HPDE6-E6E7 (cell line): ENCODE measurements at regions not wholly inside any gene's neighbourhood (a gene's known extent, or its start where the extent isn't known, plus 50 kb on each side); places are given as distances from the start of the nearest gene placed in this dataset.
"Not testable (repeated sequence)": the region's sequence is repeated elsewhere in the genome, so short reads cannot be mapped to it uniquely, and the experiment has no call there.

Experiments
- DNase-seq: peaks from one replicate; pipeline ENCODE4 v3.0.0; 2011; ENCODE audit warnings: missing footprints; ENCODE audit errors: extremely low spot score

DNA sequence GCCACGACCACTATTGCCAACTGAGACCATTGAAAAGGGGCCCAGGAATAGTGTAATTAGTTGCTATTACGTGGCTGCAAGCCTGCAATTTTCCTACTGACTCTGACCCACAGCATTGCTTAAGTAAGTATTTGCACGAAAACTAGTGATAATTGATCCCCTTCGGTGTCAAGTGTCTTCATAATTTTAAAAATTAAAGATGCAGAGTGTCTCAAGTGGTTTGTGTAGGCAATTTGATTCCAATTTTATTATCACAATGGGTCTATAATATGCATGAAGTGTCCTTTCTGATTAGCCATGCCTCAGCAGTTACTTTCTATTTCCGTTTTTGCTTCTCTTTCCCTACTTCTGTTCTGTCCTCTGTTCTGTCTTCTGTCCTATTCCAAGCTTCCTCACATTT, 259.2 kb downstream of the C3orf38 start:
- no peak for DNase-seq

GRCh38 chr3:88410259-88410658, 260.5 kb downstream of the C3orf38 start:
- no peak for DNase-seq

DNA sequence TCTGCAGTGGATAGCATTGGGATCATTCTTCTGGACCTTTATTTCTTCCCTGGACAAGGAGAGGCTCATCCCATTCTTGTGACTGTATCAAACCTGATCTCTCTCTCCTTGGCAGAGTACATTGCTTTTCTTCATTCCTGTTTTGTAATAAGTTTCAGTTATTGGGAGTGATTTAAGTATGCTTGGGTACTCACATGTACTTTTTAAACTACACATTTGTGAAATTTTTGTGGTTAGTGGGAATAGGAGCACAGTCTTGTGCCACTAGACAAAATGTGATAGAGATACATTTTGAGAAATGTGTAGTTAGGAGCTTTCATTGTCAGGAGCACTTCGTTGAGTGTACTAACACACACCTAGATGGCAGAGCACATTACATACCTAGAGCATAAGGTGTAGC, 262.6 kb downstream of the C3orf38 start:
- no peak for DNase-seq

GRCh38 chr3:88416436-88416835, 266.7 kb downstream of the C3orf38 start:
- no peak for DNase-seq

- DNase-seq, result no peak
These were observed 268.5 kb downstream of the C3orf38 start for GRCh38 chr3:88418219-88418618.

DNA sequence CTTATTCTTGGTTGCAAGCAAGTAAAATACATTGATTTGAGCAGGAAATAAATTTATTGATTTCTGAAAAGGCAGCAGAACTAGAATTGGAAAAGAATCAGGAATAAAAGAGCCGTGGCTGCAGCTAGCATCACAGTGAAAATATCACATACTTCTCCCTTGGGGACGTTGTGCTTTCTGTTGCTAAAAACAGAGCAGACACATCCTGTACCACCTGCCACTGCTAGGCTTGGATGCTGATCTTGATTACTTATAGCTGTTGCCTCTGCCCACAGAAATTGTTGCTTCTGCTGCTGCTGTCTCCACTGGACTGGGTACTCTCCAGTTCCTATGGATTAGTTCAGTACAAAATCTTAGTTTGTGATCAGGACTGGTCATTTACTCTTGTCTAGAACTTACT, 283.8 kb downstream of the C3orf38 start:
- no peak for DNase-seq

- no peak for DNase-seq
These were observed 284.2 kb downstream of the C3orf38 start for GRCh38 chr3:88434001-88434400.

DNA sequence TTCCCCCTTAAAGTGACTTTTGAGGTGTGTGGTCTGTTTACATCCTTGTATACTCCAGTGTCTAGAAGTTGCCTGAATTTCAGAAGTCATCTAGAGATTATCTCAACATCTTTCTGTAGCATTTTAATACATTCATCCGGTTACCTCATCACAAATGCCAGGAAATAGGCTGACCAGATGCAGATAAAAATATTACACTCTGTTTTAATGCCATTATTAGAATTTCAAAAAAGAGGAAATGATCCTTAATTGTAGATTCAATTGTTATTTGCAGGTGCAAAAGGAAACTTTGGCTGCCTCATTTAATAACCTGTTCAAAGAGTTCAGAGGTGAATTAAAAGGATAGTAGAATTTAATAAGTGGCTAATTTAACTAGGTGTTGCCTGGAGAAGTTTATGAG, 290.9 kb downstream of the C3orf38 start:
- no peak for DNase-seq

GRCh38 chr3:88443066-88443465, 293.3 kb downstream of the C3orf38 start:
- no peak for DNase-seq

- DNase-seq, result no peak
These were observed 294.5 kb downstream of the C3orf38 start for GRCh38 chr3:88444251-88444650.

DNA sequence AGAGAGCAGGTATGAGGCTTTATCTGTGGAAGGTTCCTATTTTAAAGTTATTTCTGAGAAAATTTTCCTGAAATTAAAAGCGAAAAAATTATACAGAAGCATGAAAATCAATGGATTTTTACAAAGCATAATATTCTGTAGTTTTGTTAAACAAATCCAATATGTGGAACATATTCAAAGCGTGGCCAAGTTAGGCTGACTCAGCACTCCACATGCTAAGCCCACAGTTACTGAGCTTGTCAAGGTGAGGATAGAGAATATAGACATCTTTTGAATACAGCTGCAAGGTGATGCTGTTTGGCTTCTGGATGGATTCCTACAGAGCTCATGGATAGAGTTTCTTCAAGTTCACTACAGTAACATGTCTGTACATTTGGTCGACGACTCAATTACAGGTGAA, 302.5 kb downstream of the C3orf38 start:
- DNase-seq, result no peak

DNA sequence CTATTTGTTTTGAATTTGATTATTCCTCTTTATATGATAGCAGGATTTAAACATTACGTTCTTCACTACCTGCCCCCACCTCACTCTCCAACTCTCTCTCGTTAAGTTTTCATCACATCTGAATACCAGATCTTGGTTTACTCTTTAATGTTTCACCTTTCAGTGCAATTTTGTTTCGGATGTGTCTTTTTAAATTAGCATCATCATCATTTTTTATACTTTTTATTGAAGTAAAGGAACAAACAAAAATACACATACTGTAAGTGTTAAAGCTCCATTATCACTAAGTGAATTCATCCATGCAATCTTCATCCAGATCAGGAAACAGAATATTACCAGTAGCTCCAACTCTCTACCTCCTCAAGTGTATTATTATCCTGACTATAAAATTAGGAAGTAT, 310.6 kb downstream of the C3orf38 start:
- no peak for DNase-seq

- DNase-seq, result no peak
These were observed 312.5 kb downstream of the C3orf38 start for GRCh38 chr3:88462230-88462629.

DNA sequence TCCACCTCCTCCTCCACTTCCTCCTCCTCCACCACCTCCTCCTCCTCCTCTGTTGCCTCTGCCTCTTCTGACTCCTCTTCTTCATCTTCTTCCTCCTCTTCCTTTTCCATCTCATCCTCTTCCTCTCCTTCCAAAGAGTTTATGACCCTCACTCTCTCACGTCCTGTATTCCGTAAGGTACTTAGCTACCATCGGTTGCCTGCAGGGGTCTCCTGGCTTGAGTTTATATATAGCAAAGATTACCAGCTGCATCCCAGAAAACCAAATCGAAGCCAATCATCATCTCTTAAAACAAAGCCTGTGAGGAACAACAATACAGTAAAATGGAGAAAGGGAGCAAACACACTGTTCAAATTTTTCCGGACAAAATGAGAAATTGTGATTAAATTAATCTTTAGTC, 317.4 kb downstream of the C3orf38 start:
- DNase-seq, result no peak

DNA sequence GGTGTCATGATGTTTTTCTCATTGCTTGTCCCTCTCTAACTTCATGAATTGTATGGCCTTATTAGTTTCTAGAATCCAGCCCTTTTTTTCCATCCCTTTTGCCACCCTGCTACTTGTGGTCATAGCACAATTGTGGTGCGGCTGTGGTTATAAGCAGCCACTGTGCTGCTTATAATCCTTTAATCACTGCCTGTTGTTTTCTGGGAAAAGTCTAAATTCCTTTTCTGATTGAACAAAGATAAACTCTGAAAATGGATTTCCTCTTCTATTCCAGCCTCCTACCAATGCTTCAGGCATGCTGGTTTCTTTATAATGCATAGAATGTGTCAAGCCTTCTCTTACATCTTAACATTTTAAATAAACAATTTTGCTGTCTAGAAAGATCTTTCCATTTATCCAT, 319.5 kb downstream of the C3orf38 start:
- no peak for DNase-seq

- no peak for DNase-seq
These were observed 328.7 kb downstream of the C3orf38 start for GRCh38 chr3:88478460-88478859.

GRCh38 chr3:88480822-88481221, 331.1 kb downstream of the C3orf38 start:
- DNase-seq, result no peak

GRCh38 chr3:88485001-88485400, 335.2 kb downstream of the C3orf38 start:
- DNase-seq, result no peak

DNA sequence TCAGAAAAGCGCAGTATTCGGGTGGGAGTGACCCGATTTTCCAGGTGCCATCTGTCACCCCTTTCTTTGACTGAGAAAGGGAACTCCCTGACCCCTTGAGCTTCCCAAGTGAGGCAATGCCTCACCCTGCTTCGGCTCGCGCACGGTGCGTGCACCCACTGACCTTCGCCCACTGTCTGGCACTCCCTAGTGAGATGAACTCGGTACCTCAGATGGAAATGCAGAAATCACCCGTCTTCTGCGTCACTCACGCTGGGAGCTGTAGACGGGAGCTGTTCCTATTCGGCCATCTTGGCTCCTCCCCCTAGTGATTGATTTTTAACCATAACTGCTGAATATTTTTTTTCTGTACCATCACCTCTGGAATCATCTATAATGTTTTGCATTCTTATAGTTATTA, 359.1 kb downstream of the C3orf38 start:
- not testable (repeated sequence) for DNase-seq

- no peak for DNase-seq
These were observed 359.8 kb downstream of the C3orf38 start for GRCh38 chr3:88509582-88509981.

DNA sequence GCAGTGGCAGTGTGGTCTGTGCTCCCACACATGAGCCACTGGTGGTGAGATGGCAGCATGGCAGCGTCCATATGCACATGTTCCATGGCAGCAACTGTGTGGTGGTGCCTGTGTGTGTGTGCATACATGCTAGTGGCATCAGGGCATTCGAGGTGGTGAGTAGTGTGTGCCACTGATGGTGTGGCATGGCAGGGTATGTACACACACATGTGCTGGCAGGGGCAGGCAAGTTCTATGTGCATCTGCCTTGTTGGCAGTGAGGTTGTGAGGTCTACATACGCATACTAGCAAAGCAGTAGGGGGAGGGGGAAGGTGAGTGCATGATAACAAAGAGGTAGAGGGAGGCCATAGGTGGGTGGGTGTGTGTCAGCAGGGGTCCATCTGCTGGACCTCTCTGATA, 378.7 kb downstream of the C3orf38 start:
- DNase-seq, result no peak

DNA sequence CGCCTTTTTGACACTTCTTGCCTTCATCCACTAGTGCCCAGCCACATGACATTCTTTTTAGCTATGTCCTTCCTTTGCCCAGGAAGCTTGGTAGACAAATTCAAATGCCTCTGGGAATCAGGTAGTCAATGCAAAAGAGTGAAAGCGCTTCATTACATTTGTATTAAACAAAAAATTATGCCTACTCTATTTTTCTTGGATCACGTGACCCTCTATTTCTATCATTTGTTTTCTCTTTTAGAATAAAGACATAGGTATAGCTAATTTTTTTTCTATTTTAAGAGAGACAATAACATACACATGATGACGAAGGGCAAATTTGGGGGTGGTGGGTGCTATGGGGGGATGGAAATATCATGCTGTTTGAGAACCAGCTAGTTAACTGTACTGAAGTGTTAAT, 384.8 kb downstream of the C3orf38 start:
- no peak for DNase-seq

GRCh38 chr3:88535563-88535962, 385.8 kb downstream of the C3orf38 start:
- no peak for DNase-seq

DNA sequence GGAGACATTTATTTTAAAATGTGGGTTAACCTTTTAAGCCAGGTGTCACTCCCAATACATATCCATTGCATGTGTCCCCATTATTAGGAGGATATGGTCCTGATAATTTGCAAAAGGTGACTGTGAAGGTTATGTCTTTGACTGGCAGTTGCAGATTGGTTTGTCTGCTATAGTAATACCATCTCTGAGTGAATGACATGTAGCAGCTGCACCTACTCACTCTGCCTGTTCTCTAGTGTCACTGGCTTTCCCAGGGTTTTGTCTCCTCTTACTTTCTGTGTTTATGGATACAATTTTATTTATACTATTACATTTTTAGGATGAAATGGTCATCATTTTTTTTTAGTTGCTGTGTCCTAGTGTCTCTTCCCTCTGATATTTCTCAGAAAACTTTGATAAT, 393.2 kb downstream of the C3orf38 start:
- DNase-seq, result no peak

DNA sequence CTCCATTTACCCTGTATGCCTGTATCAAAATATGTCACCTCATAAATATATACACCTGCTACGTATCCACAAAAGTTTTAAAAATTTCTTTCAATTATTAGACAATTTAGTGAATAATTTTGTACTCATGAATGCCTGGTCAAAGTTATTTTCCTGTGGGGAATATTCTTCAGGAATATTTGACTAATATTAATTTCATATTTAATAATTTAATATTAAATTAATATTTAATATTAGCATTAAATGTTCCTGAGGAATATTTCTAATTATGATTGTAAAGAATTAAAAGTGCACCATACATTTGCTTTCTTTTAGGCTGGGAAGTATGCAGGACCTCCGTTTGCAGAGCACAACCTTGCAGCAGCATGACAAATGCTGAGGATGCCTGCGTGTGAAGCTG, 422.7 kb downstream of the C3orf38 start:
- DNase-seq, result peak; percentile 2
